Activated CD4-positive, alpha-beta T cell treated with anti-CD3 and anti-CD28 coated beads for 1 hour (primary cell): ENCODE measurements at regions not wholly inside any gene's neighbourhood (a gene's known extent, or its start where the extent isn't known, plus 50 kb on each side); places are given as distances from the start of the nearest gene placed in this dataset.
"Not testable (repeated sequence)": the region's sequence is repeated elsewhere in the genome, so short reads cannot be mapped to it uniquely, and the experiment has no call there.

Source experiments
- DNase-seq: peaks from one replicate; pipeline ENCODE4 v3.0.0-alpha.2; 2020

- DNase-seq: no peak
These were observed 86.2 kb downstream of the PSAT1 start for GRCh38 chr9:78383130-78383529.

- no peak for DNase-seq
These were observed 89.4 kb downstream of the PSAT1 start for GRCh38 chr9:78386348-78386747.

GRCh38 chr9:78386773-78387172 is 89.8 kb downstream of the PSAT1 start:
- DNase-seq: no peak

- DNase-seq: no peak
These were observed 96.4 kb downstream of the PSAT1 start for GRCh38 chr9:78393340-78393739.

- no peak for DNase-seq
These were observed 97.0 kb downstream of the PSAT1 start for GRCh38 chr9:78393932-78394331.

- no peak for DNase-seq
These were observed 99.2 kb downstream of the PSAT1 start for GRCh38 chr9:78396087-78396486.

- no peak for DNase-seq
These were observed 100.1 kb downstream of the PSAT1 start for GRCh38 chr9:78397045-78397444.

GRCh38 chr9:78397454-78397853 is 100.5 kb downstream of the PSAT1 start:
- no peak for DNase-seq

- DNase-seq: no peak
These were observed 102.2 kb downstream of the PSAT1 start for GRCh38 chr9:78399153-78399552.

- DNase-seq: no peak
These were observed 103.6 kb downstream of the PSAT1 start for GRCh38 chr9:78400496-78400895.

GRCh38 chr9:78405461-78405860 is 108.5 kb downstream of the PSAT1 start:
- DNase-seq: no peak

- no peak for DNase-seq
These were observed 109.2 kb downstream of the PSAT1 start for GRCh38 chr9:78406146-78406545.

- DNase-seq: no peak
These were observed 110.0 kb downstream of the PSAT1 start for GRCh38 chr9:78406933-78407332.

GRCh38 chr9:78407636-78408312 is 110.8 kb downstream of the PSAT1 start:
- DNase-seq: no peak

- DNase-seq: no peak
These were observed 111.5 kb downstream of the PSAT1 start for GRCh38 chr9:78408388-78408787.

- DNase-seq: not testable (repeated sequence)
These were observed 113.1 kb downstream of the PSAT1 start for GRCh38 chr9:78409928-78410510.

GRCh38 chr9:78422309-78422708 is 125.4 kb downstream of the PSAT1 start:
- no peak for DNase-seq

- no peak for DNase-seq
These were observed 127.4 kb downstream of the PSAT1 start for GRCh38 chr9:78424299-78424698.

GRCh38 chr9:78428640-78429039 is 131.7 kb downstream of the PSAT1 start:
- DNase-seq: no peak

GRCh38 chr9:78430387-78430786 is 133.5 kb downstream of the PSAT1 start:
- DNase-seq: no peak

GRCh38 chr9:78431039-78431438 is 134.1 kb downstream of the PSAT1 start:
- not testable (repeated sequence) for DNase-seq

GRCh38 chr9:78436873-78437272 is 139.9 kb downstream of the PSAT1 start:
- no peak for DNase-seq

- DNase-seq: no peak
These were observed 140.4 kb downstream of the PSAT1 start for GRCh38 chr9:78437296-78437695.

- no peak for DNase-seq
These were observed 140.9 kb downstream of the PSAT1 start for GRCh38 chr9:78437806-78438205.

GRCh38 chr9:78438211-78438610 is 141.3 kb downstream of the PSAT1 start:
- no peak for DNase-seq
